H1 (cell line): ENCODE measurements at regions not wholly inside any gene's neighbourhood (a gene's known extent, or its start where the extent isn't known, plus 50 kb on each side); places are given as distances from the start of the nearest gene placed in this dataset.

Experiments used
- CTCF ChIA-PET: fragments of 300-600 bp; sonication (Branson Sonifier 250); formaldehyde crosslinking; loops from one replicate; lab custom pipeline; 2021; ENCODE audit not compliant: partially characterized antibody; lab: Charles Lee
- POLR2A ChIA-PET: fragments of 300-600 bp; sonication (Branson Sonifier 250); formaldehyde crosslinking; loops from one replicate; lab custom pipeline; 2021; ENCODE audit warnings: inconsistent platforms; ENCODE audit not compliant: partially characterized antibody; lab: Charles Lee
- DNase-seq, 2 experiments: peaks; one replicate each; pipeline versions ENCODE4 v3.0.0 to v3.0.0-alpha.2; 2010 to 2022; ENCODE audit warnings: low spot score in 2 of 2, low read depth in 1 of 2, mixed read lengths in 1 of 2
- FAIRE-seq: peaks from 2 replicates; lab custom pipeline; 2011; peaks lifted over from hg19 to GRCh38; lab: Jason Lieb, UNC
- H2AFZ ChIP-seq: 2 replicates; pipeline ENCODE4 v1.8.1; 2012; ENCODE audit warnings: low read length, inconsistent platforms
- H2AK5ac ChIP-seq: 2 replicates; pipeline ENCODE4 v1.6.1; 2013; ENCODE audit warnings: low read depth, low read length
- H2BK120ac ChIP-seq: replicated peaks from 2 replicates; pipeline ENCODE3; 2013; ENCODE audit warnings: low read depth, low read length, inconsistent platforms
- H2BK12ac ChIP-seq: 2 replicates; pipeline ENCODE4 v1.6.1; 2013; ENCODE audit warnings: low read depth, low read length
- H2BK15ac ChIP-seq: 2 replicates; pipeline ENCODE4 v1.6.1; 2013; ENCODE audit warnings: low read length
- H2BK20ac ChIP-seq: 2 replicates; pipeline ENCODE4 v1.6.1; 2013; ENCODE audit warnings: low read length
- H2BK5ac ChIP-seq: 2 replicates; pipeline ENCODE4 v1.6.1; 2013; ENCODE audit warnings: low read depth, low read length
- H3K14ac ChIP-seq: 2 replicates; pipeline ENCODE4 v1.6.1; 2013; ENCODE audit warnings: inconsistent platforms; ENCODE audit not compliant: insufficient read length
- H3K18ac ChIP-seq: 2 replicates; pipeline ENCODE4 v1.6.1; 2013; ENCODE audit warnings: low read length; ENCODE audit errors: extremely low read depth
- H3K23ac ChIP-seq: 2 replicates; pipeline ENCODE4 v1.6.1; 2013; ENCODE audit warnings: inconsistent platforms; ENCODE audit not compliant: insufficient read length
- H3K23me2 ChIP-seq: 2 replicates; pipeline ENCODE4 v1.6.1; 2013; ENCODE audit warnings: low read depth, low read length
- H3K27ac ChIP-seq: 2 replicates; pipeline ENCODE4 v1.6.1; 2011; ENCODE audit warnings: low read depth, low read length, inconsistent platforms
- H3K27me3 ChIP-seq, 4 experiments: replicated peaks in 1 of 4; 1 replicate in 1 of 4; 2 replicates in 3 of 4; pipeline versions ENCODE4 v1.6.1 to v1.8.1; 2011 to 2013; ENCODE audit warnings: low read length in 3 of 4, mild to moderate bottlenecking in 3 of 4, inconsistent platforms in 2 of 4, mixed read lengths in 2 of 4, moderate library complexity in 1 of 4; ENCODE audit not compliant: control insufficient read depth in 3 of 4, insufficient read depth in 3 of 4; ENCODE audit errors: extremely low read depth in 1 of 4
- H3K36me3 ChIP-seq, 4 experiments: 2 replicates each; pipeline versions ENCODE4 v1.6.1 to v1.8.1; 2011 to 2013; ENCODE audit warnings: mild to moderate bottlenecking in 4 of 4, low read length in 3 of 4, moderate library complexity in 2 of 4, control low read depth in 1 of 4, inconsistent platforms in 1 of 4; ENCODE audit not compliant: insufficient read depth in 4 of 4, control insufficient read depth in 2 of 4
- H3K4ac ChIP-seq: replicated peaks from 2 replicates; pipeline ENCODE3; 2013; ENCODE audit warnings: low read length, low read depth, mixed read lengths, inconsistent platforms; ENCODE audit not compliant: insufficient read length
- H3K4me1 ChIP-seq, 4 experiments: replicated peaks in 1 of 4; 1 replicate in 1 of 4; 2 replicates in 3 of 4; pipeline versions ENCODE4 v1.6.1 to v1.8.1; 2011 to 2013; ENCODE audit warnings: low read length in 3 of 4, inconsistent platforms in 2 of 4, mixed read lengths in 1 of 4; ENCODE audit not compliant: insufficient read depth in 4 of 4, control insufficient read depth in 3 of 4
- H3K4me2 ChIP-seq, 2 experiments: 2 replicates each; pipeline versions ENCODE4 v1.6.1 to v1.8.1; 2011 to 2013; ENCODE audit warnings: low read depth in 2 of 2, low read length in 2 of 2, control low read depth in 1 of 2, inconsistent platforms in 1 of 2, mild to moderate bottlenecking in 1 of 2; ENCODE audit not compliant: insufficient read depth in 1 of 2
- H3K4me3 ChIP-seq, 4 experiments: fragments of 200-600, 300-600 bp in 1 of 4; sonication (generic), shearing (Covaris generic), sonication (Bioruptor Twin) in 1 of 4; 2 replicates each; pipeline versions ENCODE4 v1.5.1 to v1.8.1; 2011 to 2016; ENCODE audit warnings: low read length in 4 of 4, low read depth in 3 of 4, control low read depth in 2 of 4, inconsistent platforms in 2 of 4, mild to moderate bottlenecking in 2 of 4, mixed read lengths in 1 of 4, moderate library complexity in 1 of 4; ENCODE audit not compliant: insufficient read depth in 2 of 4; ENCODE audit errors: extremely low read depth in 1 of 4
- H3K56ac ChIP-seq: replicated peaks from 2 replicates; pipeline ENCODE3; 2013; ENCODE audit warnings: low read depth, mild to moderate bottlenecking, mixed read lengths, low read length, inconsistent platforms; ENCODE audit not compliant: insufficient read length
- H3K79me1 ChIP-seq: 2 replicates; pipeline ENCODE4 v1.6.1; 2013; ENCODE audit warnings: low read depth, low read length, control low read depth
- H3K79me2 ChIP-seq, 2 experiments: 2 replicates each; pipeline versions ENCODE4 v1.6.1 to v1.8.1; 2012 to 2013; ENCODE audit warnings: low read length in 2 of 2, mild to moderate bottlenecking in 2 of 2, inconsistent platforms in 1 of 2; ENCODE audit not compliant: insufficient read depth in 2 of 2, control insufficient read depth in 1 of 2
- H3K9ac ChIP-seq, 4 experiments: replicated peaks in 1 of 4; 1 replicate in 1 of 4; 2 replicates in 3 of 4; pipeline versions ENCODE4 v1.6.1 to v1.8.1; 2011 to 2013; ENCODE audit warnings: low read depth in 3 of 4, low read length in 3 of 4, control low read depth in 2 of 4, mild to moderate bottlenecking in 2 of 4, moderate library complexity in 2 of 4, inconsistent platforms in 1 of 4; ENCODE audit errors: extremely low read depth in 1 of 4
- H3K9me3 ChIP-seq, 2 experiments: 2 replicates each; pipeline versions ENCODE4 v1.6.1 to v1.8.1; 2012 to 2013; ENCODE audit warnings: mild to moderate bottlenecking in 2 of 2, moderate library complexity in 2 of 2, control low read depth in 1 of 2, inconsistent platforms in 1 of 2, low read depth in 1 of 2, low read length in 1 of 2, mixed read lengths in 1 of 2; ENCODE audit not compliant: insufficient read depth in 2 of 2
- H4K20me1 ChIP-seq, 2 experiments: replicated peaks in 1 of 2; 2 replicates each; pipeline versions ENCODE3 to v1.8.1; 2011 to 2013; ENCODE audit warnings: inconsistent platforms in 2 of 2, low read length in 2 of 2, mild to moderate bottlenecking in 1 of 2; ENCODE audit not compliant: insufficient read depth in 2 of 2, control insufficient read depth in 1 of 2
- H4K5ac ChIP-seq: 2 replicates; pipeline ENCODE4 v1.6.1; 2013; ENCODE audit warnings: low read length, low read depth, mixed read lengths, inconsistent platforms; ENCODE audit not compliant: insufficient read length
- H4K8ac ChIP-seq: 2 replicates; pipeline ENCODE4 v1.8.0; 2013; ENCODE audit warnings: mild to moderate bottlenecking, moderate library complexity, low read length, inconsistent platforms; ENCODE audit not compliant: insufficient read depth; ENCODE audit errors: extremely low read depth
- H4K91ac ChIP-seq: replicated peaks from 2 replicates; pipeline ENCODE3; 2013; ENCODE audit warnings: low read length, mixed read lengths, inconsistent platforms; ENCODE audit not compliant: insufficient read length
- CBX8 ChIP-seq: fragments of 300-800, 300-1000 bp; sonication (generic); IDR thresholded peaks from 2 replicates; pipeline ENCODE4 v1.7.1; 2016; ENCODE audit warnings: low read depth, low read length, borderline replicate concordance
- CHD2 ChIP-seq: IDR thresholded peaks from 2 replicates; pipeline ENCODE4 v1.6.1; 2012; ENCODE audit warnings: low read length, improper control_type of control experiment
- JUN ChIP-seq: IDR thresholded peaks from 2 replicates; pipeline ENCODE4 v1.6.1; 2011; ENCODE audit warnings: low read depth, mild to moderate bottlenecking, improper control_type of control experiment, low read length
- NANOG ChIP-seq: IDR thresholded peaks from 2 replicates; pipeline ENCODE4 v1.6.1; 2011; ENCODE audit warnings: low read length, low read depth, mild to moderate bottlenecking, inconsistent platforms; ENCODE audit not compliant: insufficient read depth, poor library complexity, severe bottlenecking
- RBBP5 ChIP-seq: IDR thresholded peaks from 2 replicates; pipeline ENCODE4 v1.7.1; 2012; ENCODE audit warnings: low read depth, mild to moderate bottlenecking, inconsistent platforms, low read length, moderate library complexity, borderline replicate concordance
- SP2 ChIP-seq: IDR thresholded peaks from 2 replicates; pipeline ENCODE4 v1.6.1; 2012; ENCODE audit warnings: mild to moderate bottlenecking, low read length, inconsistent platforms
- TBP ChIP-seq: IDR thresholded peaks from 2 replicates; pipeline ENCODE4 v1.6.1; 2011; ENCODE audit warnings: low read depth, low read length, improper control_type of control experiment
- WGBS, 2 experiments: shearing (Covaris generic) in 1 of 2; methylation state at CpG; one replicate each; pipeline versions ENCODE4 v1.1.6 to v1.1.7; 2013 to 2015; ENCODE audit warnings: low lambda C conversion rate in 2 of 2, mixed read lengths in 2 of 2, inconsistent platforms in 1 of 2, low coverage in 1 of 2, missing lambda C conversion rate in 1 of 2; ENCODE audit not compliant: insufficient replicate concordance in 2 of 2, insufficient coverage in 1 of 2, insufficient read length in 1 of 2; ENCODE audit errors: extremely low coverage in 1 of 2, missing lambda C conversion rate in 1 of 2; 5-methylcytosine and 5-hydroxymethylcytosine counted together
- TF ChIP-seq, protein P1 (sequence below): IDR thresholded peaks from 2 replicates; pipeline ENCODE4 v1.6.1; 2011; ENCODE audit warnings: low read length, improper control_type of control experiment

DNA sequence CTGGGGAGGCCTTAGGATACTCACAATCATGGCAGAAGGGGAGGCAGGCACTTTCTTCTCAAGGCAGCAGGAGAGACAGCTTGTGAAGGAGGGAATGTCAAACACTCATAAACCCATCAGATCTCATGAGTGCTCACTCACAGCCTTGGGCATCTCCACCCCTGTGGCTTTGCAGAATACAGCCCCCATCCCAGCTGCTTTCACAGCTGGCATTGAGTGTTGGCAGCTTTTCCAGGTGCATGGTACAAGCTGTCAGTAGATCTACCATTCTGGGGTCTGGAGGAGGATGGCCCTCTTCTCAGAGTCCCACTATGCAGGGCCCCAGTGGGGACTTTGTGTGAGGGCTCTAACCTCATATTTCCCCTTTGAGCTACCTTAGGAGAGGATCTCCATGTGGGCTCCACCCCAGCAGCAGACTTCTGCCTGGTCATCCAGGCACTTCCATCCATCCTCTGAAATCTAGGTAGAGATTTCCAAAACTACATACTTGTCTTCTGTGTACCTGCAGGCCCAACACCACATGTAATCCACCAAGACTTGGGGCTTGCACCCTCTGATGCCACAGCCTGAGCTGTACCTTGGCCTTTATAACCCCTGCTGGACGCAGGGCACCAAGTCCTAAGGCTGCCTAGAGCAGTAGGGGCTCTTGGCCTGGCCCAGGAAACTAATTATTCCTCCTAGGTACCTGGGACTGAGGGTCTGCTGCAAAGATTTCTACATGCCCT is 404.2 kb upstream of the EPHA6 start:
- H3K79me1 ChIP-seq = no peaks in the 10 kb centered on the region
- H3K23me2 ChIP-seq = no peaks in the 10 kb centered on the region; the same call in 1 of the 2 replicates
- H3K9me3 ChIP-seq = peaks cover 5 to 7% of the 10 kb centered on the region in 2 experiments
- no peak overlapping the region for H3K27ac ChIP-seq
- WGBS, 2 experiments = 92% methylated on average over 1 of the region's 1 CpG; no CpG with 5 or more reads in 1 of the 2 experiments
- H2AK5ac ChIP-seq = no peak overlapping the region
- H4K5ac ChIP-seq = no peak overlapping the region
- ChIA-PET POLR2A (no interaction called here), CTCF (no interaction called here)
- H2BK5ac ChIP-seq = no peak overlapping the region
- H3K56ac ChIP-seq = no peak overlapping the region
- FAIRE-seq (no peak), DNase-seq (no peak)
- H3K9ac ChIP-seq = no peak overlapping the region
- H3K4ac ChIP-seq = no peak overlapping the region
- H2BK120ac ChIP-seq = no peak overlapping the region
- no peak overlapping the region for H4K91ac ChIP-seq
- H3K4me2 ChIP-seq = no peak overlapping the region
- H3K23ac ChIP-seq = no peak overlapping the region
- no peaks in the 10 kb centered on the region for H3K4me1 ChIP-seq
- no peaks in the 10 kb centered on the region for H3K27me3 ChIP-seq
- no peak overlapping the region for H2AFZ ChIP-seq
- H3K14ac ChIP-seq = no peak overlapping the region
- H3K36me3 ChIP-seq = no peaks in the 10 kb centered on the region
- H4K8ac ChIP-seq = no peak overlapping the region
- no peak overlapping the region for H3K4me3 ChIP-seq
- no peak for TF ChIP-seq CBX8
- TF ChIP-seq RBBP5 = no peak
- TF ChIP-seq JUN = no peak
- TF ChIP-seq CHD2 = no peak
- TF ChIP-seq, protein P1, sequence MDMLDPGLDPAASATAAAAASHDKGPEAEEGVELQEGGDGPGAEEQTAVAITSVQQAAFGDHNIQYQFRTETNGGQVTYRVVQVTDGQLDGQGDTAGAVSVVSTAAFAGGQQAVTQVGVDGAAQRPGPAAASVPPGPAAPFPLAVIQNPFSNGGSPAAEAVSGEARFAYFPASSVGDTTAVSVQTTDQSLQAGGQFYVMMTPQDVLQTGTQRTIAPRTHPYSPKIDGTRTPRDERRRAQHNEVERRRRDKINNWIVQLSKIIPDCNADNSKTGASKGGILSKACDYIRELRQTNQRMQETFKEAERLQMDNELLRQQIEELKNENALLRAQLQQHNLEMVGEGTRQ = no peak
- TF ChIP-seq TBP = no peak
- no peak for TF ChIP-seq SP2
- no peak for TF ChIP-seq NANOG
- no peak overlapping the region for H2BK15ac ChIP-seq
- H3K18ac ChIP-seq = no peak overlapping the region
- H2BK20ac ChIP-seq = no peak overlapping the region
- H3K79me2 ChIP-seq = no peaks in the 10 kb centered on the region
- H2BK12ac ChIP-seq = no peak overlapping the region
- no peaks in the 10 kb centered on the region for H4K20me1 ChIP-seq
